Inferior parietal cortex (tissue), 1 donor: ENCODE measurements at regions not wholly inside any gene's neighbourhood (a gene's known extent, or its start where the extent isn't known, plus 50 kb on each side); places are given as distances from the start of the nearest gene placed in this dataset.

Experiments used
- DNase-seq: peaks from one replicate; pipeline ENCODE4 v3.0.0-alpha.2; 2016; ENCODE audit errors: extremely low spot score

DNA sequence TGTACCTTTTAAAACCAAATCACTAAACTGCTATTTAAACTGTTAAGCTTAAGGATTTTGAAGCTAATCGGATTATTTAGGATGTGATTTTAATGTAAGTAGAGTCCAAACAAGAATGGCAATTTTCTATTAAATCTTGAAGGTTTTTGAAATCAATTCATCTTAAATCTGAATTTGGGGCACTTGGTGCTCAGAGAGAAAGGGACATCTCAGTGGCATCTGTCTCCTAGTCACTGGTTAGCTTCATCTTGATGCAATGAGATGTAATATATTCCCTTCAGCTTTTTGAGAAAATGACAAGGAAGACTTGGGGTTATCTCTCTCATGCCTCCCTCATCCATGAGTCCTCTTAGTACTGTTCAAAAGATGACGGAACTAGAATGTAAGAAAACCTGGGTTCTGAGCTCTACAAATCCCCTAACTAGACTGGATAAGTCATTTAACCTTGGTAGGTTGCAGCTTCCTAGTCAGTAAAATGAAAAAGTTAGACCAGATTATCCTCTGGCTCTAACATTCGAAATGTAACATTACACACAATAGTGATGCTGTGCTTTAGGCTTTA, 198.5 kb upstream of the NEBL start:
- no peak for DNase-seq

GRCh38 chr10:21095073-21095472, 198.0 kb upstream of the NEBL start:
- DNase-seq = no peak

GRCh38 chr10:21092683-21093524, 195.8 kb upstream of the NEBL start:
- DNase-seq = no peak

- DNase-seq = no peak
These were observed 193.5 kb upstream of the NEBL start for GRCh38 chr10:21090609-21091082.

DNA sequence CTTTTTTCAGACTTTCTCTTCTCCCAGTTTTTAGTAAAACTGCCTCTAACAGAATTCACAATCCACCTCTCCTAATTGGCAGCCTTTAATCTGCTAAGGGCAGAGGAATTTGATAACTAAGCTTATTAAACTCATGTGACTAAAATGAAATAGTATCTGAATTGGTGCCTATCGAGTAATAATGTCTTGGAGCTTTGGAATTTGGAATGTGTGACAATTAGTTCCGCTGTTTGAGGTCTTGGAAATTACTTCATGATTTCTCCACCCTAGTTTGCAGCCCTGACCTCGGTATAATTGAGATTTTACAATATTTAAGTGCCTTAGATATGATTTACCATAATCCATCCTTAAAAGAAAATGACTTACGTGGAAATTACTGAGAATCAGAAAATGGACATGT, 190.4 kb upstream of the NEBL start:
- no peak for DNase-seq

DNA sequence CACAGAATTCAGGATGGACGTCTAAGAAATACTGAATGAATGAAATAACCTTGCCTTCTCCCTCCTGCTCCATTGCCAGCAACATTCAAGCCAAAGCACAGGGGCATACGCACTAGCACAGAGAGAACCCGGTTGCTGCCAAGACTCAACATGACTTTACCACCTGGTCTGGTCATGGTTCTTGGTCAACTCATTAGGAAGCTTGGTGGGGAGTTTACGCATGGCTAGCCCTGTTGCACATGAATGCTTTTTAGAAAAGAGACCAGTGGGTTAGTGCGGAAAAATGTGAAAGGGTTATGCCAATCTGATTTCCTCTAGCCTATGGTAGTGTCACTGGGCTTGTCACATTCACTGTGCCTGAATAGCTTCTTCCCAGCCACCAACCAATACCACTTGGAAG, 187.6 kb upstream of the NEBL start:
- DNase-seq = no peak

- DNase-seq = no peak
These were observed 186.8 kb upstream of the NEBL start for GRCh38 chr10:21083861-21084260.

DNA sequence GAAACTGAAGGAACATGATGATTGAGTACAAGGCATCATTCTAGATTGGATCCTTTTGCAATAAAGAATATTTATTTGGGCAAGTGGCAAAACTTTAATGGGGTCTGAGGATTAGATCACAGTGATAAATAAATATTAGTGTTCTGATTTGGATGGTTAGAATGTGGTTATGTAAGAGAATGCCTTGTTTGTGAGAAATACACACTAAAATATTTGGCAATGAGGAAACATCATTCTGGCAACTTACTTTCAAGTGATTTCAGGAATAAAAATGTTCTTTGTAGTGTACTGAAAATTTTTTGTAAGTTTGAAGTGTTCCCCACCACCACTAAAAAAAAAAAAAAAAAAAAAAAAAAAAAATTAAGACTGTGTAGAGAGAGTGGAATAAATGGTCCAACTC, 185.1 kb upstream of the NEBL start:
- no peak for DNase-seq

GRCh38 chr10:21080261-21080660, 183.2 kb upstream of the NEBL start:
- DNase-seq = no peak

- DNase-seq = no peak
These were observed 182.2 kb upstream of the NEBL start for GRCh38 chr10:21079330-21079658.

GRCh38 chr10:21078410-21079329, 181.6 kb upstream of the NEBL start:
- peak; percentile 76 for DNase-seq

GRCh38 chr10:21077681-21078080, 180.6 kb upstream of the NEBL start:
- DNase-seq = no peak

GRCh38 chr10:21076381-21076780, 179.3 kb upstream of the NEBL start:
- no peak for DNase-seq

- no peak for DNase-seq
These were observed 178.8 kb upstream of the NEBL start for GRCh38 chr10:21075880-21076279.

GRCh38 chr10:21071001-21071673, 174.0 kb upstream of the NEBL start:
- no peak for DNase-seq

DNA sequence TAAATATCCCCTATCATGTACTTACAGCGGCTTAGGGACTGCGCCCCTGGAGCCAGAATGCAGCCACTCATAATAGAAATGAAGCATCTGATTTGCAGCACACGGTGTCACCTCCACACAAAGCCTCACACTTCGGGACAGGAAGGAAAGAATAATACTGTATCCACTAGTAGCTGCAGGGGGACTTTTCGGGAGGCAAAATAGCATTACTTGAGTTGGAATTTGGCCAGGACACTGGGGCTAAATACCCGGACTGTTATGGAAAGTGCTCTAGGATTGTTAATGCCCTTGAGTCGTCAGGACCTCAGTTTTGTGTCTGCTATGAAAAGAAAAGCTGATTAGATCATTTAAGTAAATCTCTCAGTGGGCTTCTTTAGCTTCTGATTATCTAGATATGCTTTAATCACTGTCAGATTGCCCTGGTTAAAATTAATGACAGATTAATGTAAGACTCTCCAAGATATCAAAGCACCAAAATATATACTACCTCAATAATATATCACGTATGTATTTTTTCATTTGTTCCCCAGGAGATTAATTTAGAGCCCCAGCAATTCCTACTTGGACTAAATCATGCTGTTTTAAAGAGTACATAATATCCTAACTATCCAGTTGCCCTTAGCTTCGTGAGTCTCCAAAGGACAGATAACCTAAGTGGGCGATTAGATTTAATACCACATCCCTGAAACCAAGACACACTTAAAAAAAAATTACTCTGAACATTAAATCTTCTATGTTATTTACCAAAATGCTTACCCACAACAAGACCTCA, 173.0 kb upstream of the NEBL start:
- no peak for DNase-seq

DNA sequence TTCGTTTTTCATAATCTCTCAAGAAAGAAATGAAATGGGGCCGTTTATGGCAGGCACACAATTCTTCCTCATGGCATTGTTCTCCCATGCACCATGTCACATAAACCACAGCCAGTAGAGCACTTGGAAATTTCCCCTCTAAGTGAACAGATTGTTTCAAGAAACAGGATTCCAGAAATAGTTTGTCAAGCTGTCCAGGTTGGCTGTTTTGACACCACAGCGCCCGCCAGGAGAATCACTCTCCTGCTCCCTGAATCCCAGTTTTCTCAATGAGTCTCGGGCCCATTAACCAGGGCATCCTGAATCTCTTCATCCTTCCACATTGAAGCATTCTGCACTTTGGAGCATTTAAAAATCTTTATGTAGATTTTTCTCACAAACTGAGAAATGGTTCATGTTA, 172.2 kb upstream of the NEBL start:
- DNase-seq = no peak

- DNase-seq = no peak
These were observed 171.0 kb upstream of the NEBL start for GRCh38 chr10:21068026-21068656.

- no peak for DNase-seq
These were observed 168.6 kb upstream of the NEBL start for GRCh38 chr10:21065621-21066248.

DNA sequence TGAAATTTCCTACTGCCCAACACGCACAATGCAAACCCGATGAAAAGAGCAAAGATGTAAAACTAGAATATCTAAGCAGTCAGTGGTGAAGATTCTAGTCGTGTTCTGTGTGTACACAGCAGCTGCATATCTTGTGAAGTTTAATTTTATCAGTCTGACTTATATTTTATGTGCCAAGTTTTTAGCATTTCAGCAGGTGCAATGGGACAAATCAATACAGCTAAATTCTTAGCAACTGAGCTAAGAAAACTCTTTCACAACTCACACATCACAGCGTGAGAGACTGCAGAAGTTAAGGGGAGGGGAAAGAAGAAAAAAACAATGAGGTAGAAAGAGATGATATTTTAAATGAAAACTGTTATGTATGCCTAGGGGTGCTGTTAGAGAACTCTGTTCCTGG, 164.9 kb upstream of the NEBL start:
- DNase-seq = no peak
